Upper lobe of left lung (tissue), 6 donors: ENCODE measurements at regions not wholly inside any gene's neighbourhood (a gene's known extent, or its start where the extent isn't known, plus 50 kb on each side); places are given as distances from the start of the nearest gene placed in this dataset.

Experiments used
- ATAC-seq, 2 donors: fragments of 200-7000 bp; cut with Tn5 transposase; one replicate each; pipeline ENCODE4 v1.9.1; 2022; ENCODE audit warnings: mild to moderate bottlenecking in 2 of 2, moderate library complexity in 2 of 2; ENCODE audit not compliant: low FRiP score in 2 of 2
- DNase-seq, 2 donors: peaks; one replicate each; pipeline ENCODE4 v3.0.0-alpha.2; 2019 to 2020
- H3K27ac ChIP-seq, 4 donors: fragments of 200-600 bp; sonication (generic); one replicate each; pipeline ENCODE4 v1.5.1; 2016 to 2019
- H3K27me3 ChIP-seq, 4 donors: fragments of 200-600 bp; sonication (generic); one replicate each; pipeline ENCODE4 v1.5.1; 2017 to 2019
- H3K36me3 ChIP-seq, 4 donors: fragments of 200-600 bp; sonication (generic); one replicate each; pipeline ENCODE4 v1.5.1; 2016 to 2019
- H3K4me1 ChIP-seq, 4 donors: fragments of 200-600 bp; sonication (generic); one replicate each; pipeline ENCODE4 v1.5.1; 2018 to 2019
- H3K4me3 ChIP-seq, 4 donors: fragments of 200-600 bp; sonication (generic); one replicate each; pipeline ENCODE4 v1.5.1; 2017 to 2019; ENCODE audit warnings: mild to moderate bottlenecking in 2 of 4, moderate library complexity in 1 of 4
- H3K9me3 ChIP-seq, 4 donors: fragments of 200-600 bp; sonication (generic); one replicate each; pipeline ENCODE4 v1.5.1; 2018 to 2019
- CTCF ChIP-seq, 6 experiments: fragments of 450-650 bp in 4 of 6; fragments of 200-600 bp in 2 of 6; sonication (generic) in 2 of 6; IDR thresholded peaks; one replicate each; pipeline ENCODE4 v1.5.1; 2016 to 2019; ENCODE audit warnings: antibody characterized with exemption in 6 of 6
- EP300 ChIP-seq, 4 donors: sonication (generic); formaldehyde crosslinking; IDR thresholded peaks; one replicate each; pipeline ENCODE4 v1.5.1; 2017; ENCODE audit warnings: antibody characterized with exemption in 4 of 4, control low read depth in 2 of 4
- POLR2A ChIP-seq, 4 donors: fragments of 450-650 bp; IDR thresholded peaks; one replicate each; pipeline ENCODE4 v1.5.1; 2016 to 2017; ENCODE audit warnings: antibody characterized with exemption in 4 of 4, mild to moderate bottlenecking in 2 of 4
- POLR2AphosphoS5 ChIP-seq, 2 donors: sonication (generic); formaldehyde crosslinking; IDR thresholded peaks; one replicate each; pipeline ENCODE4 v1.5.1; 2017; ENCODE audit warnings: antibody characterized with exemption in 2 of 2
- WGBS, 2 donors: methylation state at CpG; one replicate each; pipeline ENCODE4 v1.1.5; 2017 to 2018; 5-methylcytosine and 5-hydroxymethylcytosine counted together
- donor health status: DM: no; HTN: no; CAD: no; lungs with moderate emphysema.
- donor health status: DM: no; HTN: yes; CAD: no; lungs with severe emphysema.

GRCh38 chr2:67651565-67651964, 254.4 kb downstream of the ETAA1 start:
- DNase-seq (no peak), ATAC-seq (no peak)
- Histone ChIP-seq H3K27ac (no peak overlapping the region), H3K9me3 (peaks cover 0 to 7% (median 2%) of the 10 kb centered on the region in 4 donors), H3K27me3 (no peaks in the 10 kb centered on the region), H3K4me1 (peaks cover 5 to 16% (median 8%) of the 10 kb centered on the region in 4 donors), H3K4me3 (no peak overlapping the region), H3K36me3 (no peaks in the 10 kb centered on the region)
- TF ChIP-seq POLR2A (IDR thresholded peaks at IDR 0.05) (no peak), CTCF (IDR thresholded peaks at IDR 0.05) (no peak), POLR2AphosphoS5 (IDR thresholded peaks at IDR 0.05) (no peak), EP300 (IDR thresholded peaks at IDR 0.05) (no peak)
- 50 to 56% methylated on average over 3 of the region's 3 CpGs for WGBS, 2 donors

GRCh38 chr2:67652679-67653078, 255.5 kb downstream of the ETAA1 start:
- ATAC-seq (no peak), DNase-seq (no peak)
- 70 to 88% methylated on average over 1 of the region's 1 CpG for WGBS, 2 donors
- Histone ChIP-seq H3K27me3 (no peaks in the 10 kb centered on the region), H3K9me3 (no peaks in the 10 kb centered on the region), H3K36me3 (no peaks in the 10 kb centered on the region), H3K27ac (no peak overlapping the region), H3K4me1 (peaks cover 5 to 16% (median 8%) of the 10 kb centered on the region in 4 donors), H3K4me3 (no peak overlapping the region)
- no peak for TF ChIP-seq POLR2AphosphoS5 (IDR thresholded peaks at IDR 0.05)
- TF ChIP-seq POLR2A (IDR thresholded peaks at IDR 0.05), result no peak
- no peak for TF ChIP-seq EP300 (IDR thresholded peaks at IDR 0.05)
- TF ChIP-seq CTCF (IDR thresholded peaks at IDR 0.05), result no peak

GRCh38 chr2:67656875-67657274, 259.7 kb downstream of the ETAA1 start:
- H3K4me3 ChIP-seq, result no peak overlapping the region
- no peak for ATAC-seq
- H3K27ac ChIP-seq, result no peak overlapping the region
- DNase-seq, result no peak
- no peaks in the 10 kb centered on the region for H3K27me3 ChIP-seq
- TF ChIP-seq CTCF (IDR thresholded peaks at IDR 0.05), result no peak
- TF ChIP-seq POLR2AphosphoS5 (IDR thresholded peaks at IDR 0.05), result no peak
- no peak for TF ChIP-seq POLR2A (IDR thresholded peaks at IDR 0.05)
- no peak for TF ChIP-seq EP300 (IDR thresholded peaks at IDR 0.05)
- H3K4me1 ChIP-seq, result no peaks in the 10 kb centered on the region
- H3K9me3 ChIP-seq, result peaks cover 0 to 2% (median 0%) of the 10 kb centered on the region in 4 donors
- WGBS, 2 donors, result 72 to 84% methylated on average over 4 of the region's 4 CpGs
- H3K36me3 ChIP-seq, result no peaks in the 10 kb centered on the region

- H3K27me3 ChIP-seq, result no peaks in the 10 kb centered on the region
- no peak for TF ChIP-seq CTCF (IDR thresholded peaks at IDR 0.05)
- no peak for TF ChIP-seq EP300 (IDR thresholded peaks at IDR 0.05)
- no peak for TF ChIP-seq POLR2A (IDR thresholded peaks at IDR 0.05)
- TF ChIP-seq POLR2AphosphoS5 (IDR thresholded peaks at IDR 0.05), result no peak
- no peak overlapping the region for H3K27ac ChIP-seq
- H3K9me3 ChIP-seq, result peaks cover 0 to 2% (median 0%) of the 10 kb centered on the region in 4 donors
- no peaks in the 10 kb centered on the region for H3K4me1 ChIP-seq
- DNase-seq (no peak), ATAC-seq (no peak)
- no peak overlapping the region for H3K4me3 ChIP-seq
- no peaks in the 10 kb centered on the region for H3K36me3 ChIP-seq
Observed at GRCh38 chr2:67658820-67659219, 261.7 kb downstream of the ETAA1 start.

- Histone ChIP-seq H3K27ac (no peak overlapping the region), H3K36me3 (no peaks in the 10 kb centered on the region), H3K27me3 (no peaks in the 10 kb centered on the region), H3K9me3 (peaks cover 0 to 2% (median 0%) of the 10 kb centered on the region in 4 donors), H3K4me1 (no peaks in the 10 kb centered on the region), H3K4me3 (no peak overlapping the region)
- DNase-seq (no peak), ATAC-seq (no peak)
- TF ChIP-seq CTCF (IDR thresholded peaks at IDR 0.05) (no peak), EP300 (IDR thresholded peaks at IDR 0.05) (no peak), POLR2A (IDR thresholded peaks at IDR 0.05) (no peak), POLR2AphosphoS5 (IDR thresholded peaks at IDR 0.05) (no peak)
- WGBS, 2 donors, result 92 to 93% methylated on average over 4 of the region's 4 CpGs
Observed at GRCh38 chr2:67660015-67660602, 263.0 kb downstream of the ETAA1 start.
